ENCODE measurements at regions not wholly inside any gene's neighbourhood (a gene's known extent, or its start where the extent isn't known, plus 50 kb on each side); places are given as distances from the start of the nearest gene placed in this dataset.

DNA sequence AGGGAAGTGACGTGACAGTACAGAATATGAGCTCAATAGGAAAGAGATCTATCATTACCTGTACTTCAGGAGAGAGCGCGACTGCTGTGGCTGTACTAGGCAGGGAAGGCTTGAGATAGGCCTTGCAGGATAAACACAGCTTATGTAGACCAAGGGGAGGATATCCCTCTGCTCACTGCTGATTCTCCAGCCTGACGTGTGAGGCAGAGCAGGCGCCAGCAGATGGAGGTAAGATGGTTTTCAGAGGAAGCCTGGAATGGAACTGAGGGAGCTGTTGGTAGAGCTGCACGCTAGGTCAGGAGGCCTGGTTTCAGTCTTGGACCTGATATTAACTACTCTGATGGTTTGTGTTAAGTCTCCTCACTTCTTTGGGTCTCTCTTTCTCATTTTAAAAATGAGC, 291.4 kb downstream of the YTHDC2 start:
- DNase-seq: no peak

DNA sequence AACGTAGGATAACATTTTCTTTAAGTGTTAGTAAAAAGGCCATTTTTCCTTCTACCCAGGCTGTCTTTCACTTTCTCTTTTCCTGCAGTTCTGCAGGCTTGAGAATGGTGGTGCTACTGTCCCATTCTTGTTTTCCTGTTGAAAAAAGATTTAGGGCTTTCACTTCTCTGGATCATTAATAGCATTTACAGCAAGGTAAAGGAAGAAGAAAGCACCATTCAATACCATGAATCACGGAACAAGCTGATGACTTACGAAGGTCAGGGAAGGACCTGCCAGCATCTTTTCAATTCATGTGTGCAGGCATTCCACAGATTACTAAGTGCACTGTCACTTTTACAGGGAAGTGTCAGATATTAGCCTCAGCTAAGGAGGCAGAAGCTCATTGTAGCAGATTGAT, 292.8 kb downstream of the YTHDC2 start:
- DNase-seq: no peak

DNA sequence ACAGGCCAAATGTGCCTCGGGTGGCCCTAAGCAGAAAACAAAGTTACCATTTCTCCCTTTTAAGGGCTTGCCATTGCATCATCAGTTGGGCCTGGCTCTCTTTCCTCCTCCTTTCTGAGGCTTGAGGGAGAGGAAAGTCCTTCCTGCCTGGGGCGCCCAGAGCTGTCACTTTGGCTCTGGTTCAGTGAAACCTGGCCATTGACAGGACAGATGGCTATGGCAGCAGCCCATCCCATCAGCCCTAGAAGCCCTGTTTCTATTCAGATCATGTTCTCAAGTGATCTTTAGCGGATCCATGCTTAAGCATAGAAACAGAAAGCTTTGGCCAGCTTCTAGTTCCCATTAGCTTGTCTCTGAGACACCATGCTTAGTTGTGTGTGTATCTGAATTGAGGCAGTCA, 293.4 kb downstream of the YTHDC2 start:
- DNase-seq: no peak

DNA sequence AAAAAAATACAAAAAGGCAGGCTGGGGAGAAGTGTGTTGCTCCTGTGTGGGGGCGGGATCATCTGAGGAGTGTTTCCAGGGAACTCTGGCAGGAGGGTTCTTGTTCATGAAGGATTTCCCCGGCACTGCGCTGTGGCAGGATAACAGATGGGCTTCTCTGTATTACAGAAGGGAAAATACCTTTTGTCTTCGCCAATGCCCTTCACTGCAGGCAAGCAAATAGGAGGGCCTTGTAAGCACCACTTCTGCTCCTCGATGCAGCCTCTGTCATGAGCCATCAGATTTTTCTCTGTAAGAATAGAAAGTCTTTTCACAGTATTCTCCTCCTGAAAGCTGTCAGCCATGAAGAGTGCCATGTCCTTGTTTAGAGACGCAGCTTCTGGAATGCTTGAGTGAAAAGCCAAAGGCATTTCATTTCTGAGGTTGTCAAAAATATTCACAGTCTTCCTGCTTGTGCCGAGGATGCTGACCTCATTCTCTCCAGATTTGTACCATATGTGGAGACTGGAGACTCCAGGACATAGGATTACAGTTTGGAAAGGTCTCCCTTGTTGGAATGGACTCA, 294.0 kb downstream of the YTHDC2 start:
- DNase-seq: no peak

DNA sequence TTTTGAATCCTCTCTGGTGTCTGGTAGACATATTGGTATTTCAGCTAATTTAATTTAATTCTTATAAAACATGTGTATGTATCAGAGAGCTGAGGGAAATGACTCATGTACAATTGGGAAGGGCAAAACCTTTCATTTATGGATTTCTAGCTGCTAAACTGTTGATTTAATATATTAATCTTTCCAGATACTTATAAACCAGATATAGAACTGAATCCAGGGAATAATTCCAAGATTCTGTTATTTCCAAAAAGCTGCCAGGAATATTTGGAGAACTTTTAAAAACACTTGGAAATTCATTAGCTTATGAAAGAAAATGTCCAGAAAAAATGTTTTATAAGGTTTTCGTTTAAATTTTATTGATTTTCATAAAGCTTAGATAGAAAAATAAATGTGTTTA, 295.5 kb downstream of the YTHDC2 start:
- DNase-seq: no peak

DNA sequence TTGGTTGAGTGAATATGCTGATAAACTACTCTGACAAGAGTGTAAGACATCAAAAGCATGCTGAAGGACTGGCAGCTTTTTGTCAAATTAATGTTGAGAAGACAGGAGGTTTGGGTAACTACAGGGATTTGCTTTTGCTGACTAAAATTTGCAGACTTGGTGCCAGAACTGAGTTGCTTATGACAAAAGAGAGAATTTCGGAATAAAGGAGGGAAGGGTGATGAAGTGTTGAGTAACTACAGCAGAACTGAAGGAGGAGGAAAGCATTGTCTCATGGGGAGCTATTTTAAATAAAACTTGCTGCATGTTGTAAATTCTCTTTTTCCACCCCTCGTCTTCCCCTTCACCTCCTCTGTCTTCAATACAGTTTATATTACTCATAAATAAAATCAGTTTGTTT, 296.1 kb downstream of the YTHDC2 start:
- no peak for DNase-seq

DNA sequence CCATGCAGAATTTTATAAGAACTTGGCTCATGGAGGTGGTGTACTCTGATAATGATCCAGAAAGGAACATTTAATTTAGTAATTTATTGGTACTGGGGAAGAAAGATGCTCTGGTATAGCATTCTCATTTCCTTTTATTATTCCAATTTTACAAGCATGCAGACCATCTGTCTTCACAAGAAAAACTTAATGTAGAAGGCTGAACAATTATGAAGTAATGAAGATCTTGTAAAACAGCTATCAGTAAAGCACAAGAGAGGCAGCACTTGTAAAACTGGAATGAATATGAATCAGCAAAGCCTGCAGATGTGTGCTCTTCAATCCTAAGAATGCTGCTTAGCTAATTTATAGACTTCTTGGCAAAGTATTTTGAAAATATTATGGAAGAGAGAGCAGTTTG, 300.0 kb downstream of the YTHDC2 start:
- no peak for DNase-seq

DNA sequence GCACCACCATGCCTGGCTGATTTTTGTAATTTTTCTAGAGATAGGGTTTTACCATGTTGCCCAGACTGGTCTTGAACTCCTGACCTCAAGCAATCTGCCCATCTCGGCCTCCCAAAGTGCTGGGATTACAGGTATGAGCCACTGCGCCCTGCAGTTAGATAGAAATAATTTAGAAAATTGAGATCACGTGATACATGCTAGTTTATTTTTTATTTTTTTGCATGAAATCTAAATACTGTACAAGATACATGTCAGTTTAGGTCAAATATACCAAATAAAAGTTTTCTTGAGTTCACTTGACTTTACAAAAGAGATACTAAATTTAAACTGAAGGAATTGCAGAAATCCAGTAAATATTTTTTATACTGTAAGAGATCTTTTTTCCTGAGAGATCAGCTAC, 304.2 kb downstream of the YTHDC2 start:
- no peak for DNase-seq

DNA sequence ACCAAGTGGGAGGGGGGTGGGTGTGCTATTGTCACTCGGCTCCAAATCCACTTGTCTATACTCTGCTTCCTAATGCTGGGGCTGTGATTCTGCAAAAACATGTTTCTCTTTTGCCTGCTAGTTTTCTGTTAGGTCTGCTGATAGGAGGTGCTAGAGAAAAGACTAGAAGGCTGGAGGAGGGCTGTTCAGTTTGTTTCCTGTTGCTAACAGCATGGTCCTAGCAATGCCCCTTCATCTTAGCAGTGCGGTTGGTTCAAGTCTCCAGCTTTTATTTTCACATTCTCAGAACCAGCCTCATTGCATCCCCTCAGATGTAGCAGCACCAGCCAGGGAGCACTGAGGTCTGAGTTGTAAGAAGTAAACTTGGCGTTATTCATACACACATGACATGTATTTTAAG, 310.2 kb downstream of the YTHDC2 start:
- no peak for DNase-seq

DNA sequence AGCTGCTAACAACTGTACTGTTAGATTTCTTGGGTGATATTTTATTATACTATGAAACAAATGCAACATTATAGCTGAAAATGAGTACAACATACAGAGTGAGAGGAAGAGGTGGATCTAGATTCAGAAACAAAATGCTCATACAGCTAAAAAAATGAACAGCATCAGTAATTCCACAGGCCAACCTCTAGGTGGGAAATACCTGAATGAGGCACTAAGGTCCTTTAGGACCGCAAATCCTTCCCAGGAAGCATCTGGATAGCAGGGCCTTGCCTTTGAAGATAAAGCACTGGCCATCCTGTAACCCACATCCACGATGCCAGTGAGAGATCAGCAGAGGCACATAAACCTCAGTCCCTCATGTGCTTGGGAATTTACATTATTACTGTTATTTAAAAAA, 310.8 kb downstream of the YTHDC2 start:
- no peak for DNase-seq

DNA sequence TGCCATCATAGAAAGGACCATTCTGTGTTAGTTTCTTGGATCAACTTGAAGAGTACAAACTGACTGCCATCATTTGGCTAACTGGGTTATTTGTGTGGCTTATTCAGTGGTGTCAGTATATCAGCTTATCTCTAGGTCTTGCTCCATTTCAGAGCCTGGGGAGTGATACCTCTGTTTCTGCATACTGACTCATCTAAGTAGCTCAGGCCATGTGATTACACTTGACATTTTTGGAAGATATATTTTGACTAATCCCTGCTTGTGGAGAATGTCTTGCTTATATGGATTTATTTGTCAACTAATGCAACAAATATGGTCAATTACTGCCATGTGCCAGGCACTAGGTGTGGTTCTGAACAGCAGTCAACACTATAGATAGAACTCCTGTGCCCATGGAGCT, 311.7 kb downstream of the YTHDC2 start:
- no peak for DNase-seq

DNA sequence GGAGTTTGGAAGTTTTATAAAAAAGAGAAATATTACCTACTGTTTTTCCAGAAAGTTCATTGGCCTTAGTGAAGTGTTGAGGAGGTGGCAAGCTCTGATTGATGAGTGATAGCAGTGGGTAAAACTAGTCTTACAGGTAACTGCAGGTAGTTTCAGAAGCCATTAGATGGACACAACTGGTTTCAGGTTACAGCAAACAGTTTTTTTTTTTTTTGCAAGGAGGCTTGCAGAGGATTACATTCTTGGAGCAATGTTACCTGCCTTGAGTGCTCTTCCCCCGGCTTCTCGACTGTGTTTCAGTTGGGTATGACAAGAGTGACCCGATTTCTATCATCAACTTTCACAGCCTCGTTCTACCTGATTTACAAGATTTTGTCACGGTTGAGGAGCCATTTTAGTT, 333.4 kb downstream of the YTHDC2 start:
- no peak for DNase-seq

DNA sequence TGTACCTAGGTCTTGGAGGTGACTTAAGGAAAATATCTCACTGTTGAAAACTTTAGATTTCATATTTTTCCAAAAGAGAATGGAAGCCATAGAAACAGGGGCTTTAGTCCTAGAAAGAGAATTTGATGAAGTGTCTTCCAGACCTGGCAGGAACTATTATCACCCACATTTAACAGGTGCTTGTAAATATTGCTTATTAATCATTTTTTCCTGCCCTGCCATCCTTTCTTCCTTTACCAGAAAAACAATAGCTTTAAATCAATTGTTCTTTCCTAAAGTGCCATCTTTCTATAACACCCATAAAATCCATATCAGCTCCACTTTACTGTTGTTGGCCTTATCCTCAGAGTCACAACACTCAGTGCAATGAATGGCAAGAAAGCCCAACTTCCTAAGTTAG, 350.9 kb downstream of the YTHDC2 start:
- DNase-seq: no peak

DNA sequence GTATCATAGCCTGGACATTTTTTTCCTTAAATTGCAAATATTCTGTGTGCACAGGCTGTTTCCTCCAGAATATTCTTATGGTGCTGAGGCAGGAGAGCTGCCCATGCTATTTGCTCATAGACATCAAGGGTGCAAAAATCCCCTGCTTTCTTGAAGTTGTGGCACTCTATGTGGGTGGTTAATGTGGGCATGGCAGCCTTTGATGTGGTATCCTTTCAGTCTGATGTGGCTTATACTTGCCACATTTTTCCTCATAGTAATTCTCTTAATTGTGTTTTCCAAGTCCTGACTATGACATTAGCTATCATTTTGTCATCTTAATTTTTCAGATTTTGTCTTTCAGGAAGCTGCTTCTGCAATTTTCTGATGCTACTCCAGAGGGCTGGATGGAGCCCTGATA, 353.3 kb downstream of the YTHDC2 start:
- DNase-seq: no peak

DNA sequence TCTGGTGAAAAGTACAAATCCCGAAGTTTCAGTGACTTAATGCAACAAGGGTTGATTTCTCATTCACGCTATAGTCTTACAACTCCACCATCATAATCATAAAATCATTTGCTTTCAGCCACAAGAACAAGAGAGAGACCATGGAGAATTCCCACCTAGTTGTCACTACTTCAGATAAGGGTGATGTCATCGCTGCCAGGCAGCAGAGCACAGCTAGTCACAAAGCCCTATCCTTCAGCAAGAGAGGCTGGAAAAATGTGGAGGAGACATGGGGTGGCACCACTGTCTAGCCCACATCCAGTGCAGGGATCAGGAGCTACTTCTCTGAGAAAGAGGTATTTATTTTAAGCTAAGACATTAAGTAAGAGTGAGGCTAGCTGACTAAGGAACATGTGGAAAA, 356.1 kb downstream of the YTHDC2 start:
- DNase-seq: no peak

DNA sequence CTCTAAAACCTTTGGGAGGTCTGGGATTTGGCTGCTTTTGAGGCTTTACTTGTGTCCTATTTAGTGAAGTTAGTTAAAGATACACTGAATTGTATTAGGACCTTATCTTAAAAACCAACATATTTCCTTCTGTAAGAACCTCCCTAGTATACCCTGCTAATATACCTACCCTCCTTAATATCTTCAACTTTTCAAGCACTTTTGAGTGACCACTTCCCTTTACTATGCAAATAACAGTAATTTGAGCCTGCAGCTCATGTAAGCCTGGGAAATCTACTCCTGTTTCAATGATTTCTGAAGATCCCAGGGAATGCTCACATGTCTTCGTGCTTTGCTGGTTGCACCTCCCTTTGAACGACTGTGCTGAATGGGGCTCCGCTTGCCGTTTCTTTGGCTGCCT, 358.5 kb downstream of the YTHDC2 start:
- DNase-seq: no peak

DNA sequence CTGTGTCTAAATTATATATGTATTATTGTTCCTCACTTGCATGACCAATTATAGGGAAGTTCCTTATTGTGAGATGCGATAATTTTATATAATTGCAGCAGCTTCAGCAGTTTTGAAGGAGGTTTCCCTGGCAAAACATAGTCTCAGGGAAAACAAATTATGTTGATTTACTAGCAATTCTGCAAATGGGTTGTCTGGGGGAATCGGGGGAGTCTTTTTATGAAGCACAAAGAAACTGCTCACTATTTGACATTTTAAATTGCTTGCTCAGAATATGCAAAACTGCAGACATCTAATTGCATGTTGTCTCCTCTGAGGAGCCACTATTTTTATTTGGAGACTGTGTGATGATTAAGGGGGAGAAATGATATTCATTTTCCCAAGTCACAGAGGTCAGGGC, 361.6 kb downstream of the YTHDC2 start:
- DNase-seq: no peak

DNA sequence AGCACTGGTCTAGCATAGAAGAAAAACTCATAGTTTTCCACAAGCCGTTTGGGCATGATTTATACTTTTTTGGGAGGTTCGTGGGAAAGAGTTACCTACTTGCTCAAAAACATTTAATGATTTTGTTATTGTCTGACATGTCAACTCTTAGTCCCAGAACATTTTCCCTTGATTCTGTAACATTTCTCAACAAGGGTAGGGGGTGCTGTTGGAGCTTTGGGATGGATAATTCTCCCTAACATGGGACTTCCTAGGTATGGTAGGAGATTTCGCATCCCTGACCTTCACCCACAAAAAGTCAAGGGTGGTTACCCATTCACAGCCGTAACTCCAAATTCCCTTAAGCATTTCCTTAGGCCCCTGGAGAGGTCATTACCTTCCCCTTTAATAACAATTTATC, 378.0 kb downstream of the YTHDC2 start:
- no peak for DNase-seq

DNA sequence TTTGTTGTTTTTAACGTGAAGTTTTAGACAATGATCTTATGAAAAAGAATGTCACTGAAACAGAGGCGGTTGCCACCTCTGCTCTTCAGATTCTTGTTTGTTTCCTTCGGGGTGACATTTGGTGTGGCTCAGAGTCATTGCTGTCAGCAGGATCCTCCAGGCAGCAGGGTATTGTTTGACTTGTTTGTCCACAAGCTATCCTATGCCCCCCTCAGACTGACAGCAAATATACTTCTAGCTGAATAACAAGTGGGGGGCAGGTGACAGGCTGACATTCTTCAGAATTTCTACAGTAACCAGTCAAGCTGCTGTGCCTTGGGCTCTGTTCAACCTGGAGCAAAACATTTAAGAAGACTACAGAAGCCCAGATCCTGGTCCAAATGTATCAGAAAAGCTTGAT, 383.3 kb downstream of the YTHDC2 start:
- DNase-seq: no peak

DNA sequence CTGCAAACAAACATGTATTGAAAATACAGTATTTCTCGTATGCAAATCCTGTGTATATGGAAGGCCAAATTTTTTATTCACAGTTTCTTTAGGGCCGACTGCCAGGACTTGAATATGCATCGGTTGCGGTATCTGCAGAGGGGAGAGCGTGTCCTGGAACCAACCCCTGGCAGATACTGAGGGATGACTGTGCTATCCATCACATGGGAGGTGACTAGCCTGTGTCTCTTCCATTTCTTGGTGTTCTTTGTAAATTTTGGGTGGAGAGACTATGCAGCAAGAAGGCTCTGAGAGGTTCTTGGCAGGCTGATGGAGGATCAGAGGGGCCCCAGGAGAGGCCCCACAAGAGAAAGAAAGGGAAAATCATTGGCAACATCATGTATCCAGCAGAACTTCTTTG, 384.3 kb downstream of the YTHDC2 start:
- no peak for DNase-seq

DNA sequence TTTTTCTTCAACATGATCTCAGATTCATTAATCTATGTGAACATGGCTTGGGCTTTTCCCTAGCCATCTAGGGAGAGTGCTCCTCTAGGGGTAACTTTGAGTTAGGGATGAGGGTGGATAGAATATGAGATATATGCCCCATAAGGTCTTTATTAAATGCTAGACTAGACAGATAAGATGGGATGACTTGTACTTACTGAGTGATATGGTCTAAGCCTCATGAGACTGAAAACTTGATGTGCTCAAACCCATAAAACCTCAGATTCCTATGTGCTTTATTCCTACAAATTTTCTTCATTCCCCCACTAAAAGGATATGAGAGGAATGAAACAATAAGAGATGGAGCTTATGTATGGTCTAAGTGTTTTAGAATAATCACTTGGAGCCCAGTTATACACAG, 386.6 kb downstream of the YTHDC2 start:
- DNase-seq: no peak

DNA sequence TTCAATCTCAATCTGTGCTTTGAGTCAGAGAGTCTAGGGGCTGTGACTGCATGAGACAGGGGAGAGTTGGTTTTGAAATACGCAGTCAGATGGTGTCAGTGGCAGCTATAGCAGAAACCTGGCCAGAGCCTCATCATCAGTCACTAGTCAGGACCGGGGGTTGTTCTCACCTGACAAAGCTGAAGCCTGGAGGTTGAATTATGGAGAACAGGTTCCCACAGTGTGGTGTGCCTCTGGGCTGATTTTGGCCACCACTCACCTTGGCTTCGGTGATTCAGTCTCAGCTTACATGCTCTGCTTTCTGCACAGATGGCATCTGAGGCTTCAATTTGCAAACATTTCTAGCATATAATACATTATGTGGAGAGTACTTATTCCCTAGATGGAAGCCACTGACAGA, 387.3 kb downstream of the YTHDC2 start:
- no peak for DNase-seq

DNA sequence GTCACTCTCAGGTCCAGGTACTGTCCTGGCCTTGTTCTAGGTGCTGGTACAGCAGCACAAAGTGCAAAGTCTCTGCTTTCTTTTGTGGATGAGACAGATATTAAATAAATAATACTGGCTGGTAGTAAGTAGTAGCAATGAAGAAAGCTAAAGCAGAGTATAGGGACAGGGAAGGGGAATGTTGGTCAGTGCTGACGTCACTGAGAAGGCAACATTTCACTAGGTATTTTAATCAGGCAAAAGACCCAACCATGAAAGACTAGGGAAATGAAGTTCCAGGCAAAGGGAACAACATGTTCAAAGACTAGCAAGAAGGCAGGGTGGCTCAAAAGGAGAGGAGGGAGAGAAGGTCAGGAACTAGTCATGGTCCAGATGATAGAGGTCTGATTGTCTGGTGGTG, 388.2 kb downstream of the YTHDC2 start:
- DNase-seq: no peak

DNA sequence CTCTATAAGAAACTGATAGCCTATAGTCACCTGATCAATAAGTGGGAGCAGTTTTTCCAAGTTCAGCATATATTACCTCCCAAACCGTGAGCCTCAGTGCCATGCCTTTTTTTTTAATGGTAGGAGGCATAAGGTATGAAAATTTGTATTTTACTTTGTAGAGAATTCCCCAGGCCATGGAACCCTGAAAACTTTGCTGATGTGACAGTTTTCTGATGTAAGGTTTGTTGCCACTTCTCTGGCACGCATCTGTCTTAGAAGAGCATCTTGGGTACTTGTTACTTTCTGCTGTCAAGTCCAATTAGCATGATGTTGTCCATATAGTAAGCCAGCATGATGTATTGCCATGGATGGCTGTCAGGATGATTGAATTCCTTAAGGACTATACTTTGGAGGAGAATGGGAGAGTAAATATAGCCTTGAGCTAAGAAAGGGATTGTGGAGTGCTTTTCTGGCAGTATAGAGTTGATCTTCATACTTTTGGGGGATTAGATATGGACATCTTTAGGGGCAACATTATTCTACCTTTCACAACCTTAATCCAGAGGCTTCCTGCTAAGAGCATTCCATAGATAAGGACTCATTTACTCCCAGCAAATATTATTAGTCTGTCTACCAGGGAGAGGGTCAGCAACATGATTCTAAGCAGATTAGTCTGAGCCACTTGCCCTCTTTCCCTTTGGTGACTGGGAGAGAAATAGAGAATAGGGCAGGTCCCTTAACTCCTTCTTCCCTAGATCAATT, 389.6 kb downstream of the YTHDC2 start:
- no peak for DNase-seq

DNA sequence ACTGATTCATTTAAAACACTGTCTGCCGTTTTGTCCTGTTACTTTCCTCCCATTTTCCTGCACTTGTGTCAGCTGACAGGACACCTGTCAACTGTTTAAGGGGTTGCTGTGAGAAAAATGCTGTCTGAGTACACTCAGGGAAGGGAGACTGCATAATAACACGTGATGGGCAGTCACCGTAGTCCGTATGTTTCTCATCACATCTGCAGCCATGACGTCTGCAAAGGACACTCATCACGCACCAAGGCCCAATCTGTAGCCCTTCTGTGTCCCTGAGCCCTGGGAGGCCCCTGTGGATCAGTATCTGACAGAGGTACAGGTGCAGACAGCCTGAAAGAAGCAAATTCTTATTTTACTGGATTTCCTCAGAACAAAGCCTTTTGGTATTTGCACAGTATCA, 396.3 kb downstream of the YTHDC2 start:
- no peak for DNase-seq

Data from activated CD4-positive, alpha-beta T cell treated with anti-CD3 and anti-CD28 coated beads, Interleukin-10, Interleukin-2, amounts not matched to agents 100 ng/mL and 50 ng/mL, durations not matched to agents 16 hours and 8 hours (primary cell).